GM19043 (cell line): ENCODE measurements at regions not wholly inside any gene's neighbourhood (a gene's known extent, or its start where the extent isn't known, plus 50 kb on each side); places are given as distances from the start of the nearest gene placed in this dataset.
"Not testable (repeated sequence)": the region's sequence is repeated elsewhere in the genome, so short reads cannot be mapped to it uniquely, and the experiment has no call there.

Experiments
- ATAC-seq: cut with Tn5 transposase; IDR thresholded peaks from one replicate; pipeline ENCODE4 v1.9.1; 2021; ENCODE audit warnings: low read depth; ENCODE audit not compliant: unreplicated experiment

DNA sequence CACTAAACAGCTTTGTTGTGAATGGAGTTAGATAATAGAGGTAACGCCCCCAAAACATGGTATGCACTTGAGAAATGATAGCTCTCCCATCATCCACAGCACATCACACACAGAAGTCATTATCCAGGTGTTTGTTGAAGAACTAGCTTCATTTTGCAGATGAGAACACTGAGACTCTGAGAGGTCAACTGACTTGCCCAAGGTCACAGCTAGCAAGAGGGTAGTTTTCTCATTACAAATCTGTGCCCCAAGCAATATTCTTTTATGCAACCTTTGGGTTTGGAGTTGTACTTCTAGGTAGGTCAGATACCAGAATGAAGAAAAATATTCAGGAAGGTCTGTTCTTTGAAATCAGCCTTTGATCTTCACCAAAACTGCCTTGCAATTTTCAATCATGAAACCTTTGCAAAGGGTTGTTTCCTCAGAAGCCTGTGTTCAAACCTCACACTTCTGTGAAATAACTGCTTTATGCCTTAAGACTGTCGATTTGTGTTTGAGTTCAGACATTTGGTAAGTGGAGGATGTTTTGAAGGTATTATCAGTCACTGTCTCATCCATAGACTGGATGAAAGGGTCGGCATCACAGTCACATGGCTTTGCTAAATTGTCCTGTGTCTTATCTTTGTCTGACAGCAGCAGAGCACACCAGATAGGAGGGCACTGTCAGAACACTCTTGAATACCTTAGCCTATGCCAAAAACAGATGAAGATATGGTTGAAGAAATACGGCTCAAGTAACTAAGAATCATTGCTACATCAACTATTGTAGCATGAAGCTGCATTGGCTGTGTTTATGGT lies 233.2 kb upstream of the BTG1 start:
- ATAC-seq, result no peak

DNA sequence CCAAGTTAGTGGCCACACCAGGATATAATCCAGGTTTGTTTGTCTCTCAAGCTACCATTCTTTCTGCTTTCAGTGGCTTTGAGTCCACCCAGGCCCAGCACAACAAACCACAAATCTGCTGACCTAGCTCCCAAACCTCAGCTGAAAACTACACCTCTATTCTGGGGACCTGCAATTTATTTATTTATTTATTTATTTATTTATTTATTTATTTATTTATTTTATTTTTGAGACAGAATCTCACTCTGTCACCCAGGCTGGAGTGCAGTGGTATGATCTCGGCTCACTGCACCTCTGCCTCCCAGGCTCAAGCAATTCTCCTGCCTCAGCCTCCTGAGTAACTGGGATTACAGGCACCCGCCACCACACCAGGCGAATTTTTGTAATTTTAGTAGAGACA lies 229.9 kb upstream of the BTG1 start:
- not testable (repeated sequence) for ATAC-seq

DNA sequence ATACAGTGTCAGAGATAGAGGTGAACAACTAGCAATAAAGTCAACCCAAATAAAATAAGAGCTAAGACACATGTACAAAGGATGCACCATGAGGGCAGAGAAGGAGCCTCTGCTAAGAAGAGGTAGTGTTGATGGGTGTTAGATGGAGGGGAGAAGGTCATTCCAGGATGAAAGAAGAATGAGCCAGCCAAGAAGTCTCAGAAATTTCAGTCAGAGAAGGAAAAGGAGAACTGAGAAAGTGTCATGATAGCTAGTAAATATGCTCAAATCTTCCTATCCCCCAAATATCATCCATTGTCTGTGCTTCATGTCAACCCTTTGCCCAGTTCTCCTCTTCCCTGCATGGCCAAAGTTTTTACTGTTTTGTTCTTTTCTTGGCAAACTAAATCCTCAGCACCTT lies 225.2 kb upstream of the BTG1 start:
- ATAC-seq, result no peak

DNA sequence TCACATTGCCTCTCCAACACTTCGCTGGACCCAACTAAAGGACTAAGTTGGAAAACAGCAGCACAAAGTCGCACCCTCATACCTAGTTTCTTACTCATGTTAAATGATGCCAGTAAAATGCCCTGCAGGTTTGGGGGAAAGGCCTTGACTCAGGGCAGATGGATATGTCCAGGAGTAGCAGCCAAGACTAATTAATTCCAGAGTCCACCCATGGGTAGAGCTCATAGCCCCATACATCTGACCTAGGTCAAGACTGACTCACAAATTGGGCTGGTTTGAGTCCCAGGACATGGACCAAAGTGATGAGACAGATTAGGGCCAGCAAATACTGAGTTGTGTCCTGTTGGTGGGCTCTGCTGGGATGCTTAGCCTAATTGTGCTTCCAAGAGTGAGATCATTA lies 224.0 kb upstream of the BTG1 start:
- no peak for ATAC-seq

- no peak for ATAC-seq
Measured at GRCh38 chr12:92369056-92369455, 223.4 kb upstream of the BTG1 start.

- ATAC-seq, result no peak
Measured at GRCh38 chr12:92365836-92366235, 220.2 kb upstream of the BTG1 start.

- ATAC-seq, result no peak
Measured at GRCh38 chr12:92365333-92365732, 219.7 kb upstream of the BTG1 start.

GRCh38 chr12:92363295-92364146 lies 217.9 kb upstream of the BTG1 start:
- ATAC-seq, result peak; percentile 56

- peak; percentile 51 for ATAC-seq
Measured at GRCh38 chr12:92362785-92363184, 217.1 kb upstream of the BTG1 start.

DNA sequence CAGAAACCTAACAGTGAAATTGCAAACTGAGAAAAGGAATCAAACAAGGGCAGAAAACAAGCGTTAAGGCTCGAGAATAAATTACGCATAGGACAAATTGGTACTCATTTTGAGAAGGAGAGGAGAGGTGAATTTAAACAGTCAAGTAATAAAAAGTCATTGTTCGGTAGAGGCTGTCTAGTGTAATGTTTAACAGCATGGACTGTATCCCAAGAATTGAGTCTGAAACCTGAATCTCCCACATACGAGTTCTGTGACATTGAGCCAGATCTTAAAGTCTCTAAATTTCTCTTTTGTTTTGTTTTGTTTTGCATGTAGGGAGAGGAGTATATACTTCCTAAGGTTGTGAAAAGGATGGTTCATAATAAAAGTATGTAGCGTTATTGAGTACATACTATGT lies 216.5 kb upstream of the BTG1 start:
- no peak for ATAC-seq

GRCh38 chr12:92360543-92360942 lies 214.9 kb upstream of the BTG1 start:
- no peak for ATAC-seq

- no peak for ATAC-seq
Measured at GRCh38 chr12:92359581-92360209, 214.0 kb upstream of the BTG1 start.

DNA sequence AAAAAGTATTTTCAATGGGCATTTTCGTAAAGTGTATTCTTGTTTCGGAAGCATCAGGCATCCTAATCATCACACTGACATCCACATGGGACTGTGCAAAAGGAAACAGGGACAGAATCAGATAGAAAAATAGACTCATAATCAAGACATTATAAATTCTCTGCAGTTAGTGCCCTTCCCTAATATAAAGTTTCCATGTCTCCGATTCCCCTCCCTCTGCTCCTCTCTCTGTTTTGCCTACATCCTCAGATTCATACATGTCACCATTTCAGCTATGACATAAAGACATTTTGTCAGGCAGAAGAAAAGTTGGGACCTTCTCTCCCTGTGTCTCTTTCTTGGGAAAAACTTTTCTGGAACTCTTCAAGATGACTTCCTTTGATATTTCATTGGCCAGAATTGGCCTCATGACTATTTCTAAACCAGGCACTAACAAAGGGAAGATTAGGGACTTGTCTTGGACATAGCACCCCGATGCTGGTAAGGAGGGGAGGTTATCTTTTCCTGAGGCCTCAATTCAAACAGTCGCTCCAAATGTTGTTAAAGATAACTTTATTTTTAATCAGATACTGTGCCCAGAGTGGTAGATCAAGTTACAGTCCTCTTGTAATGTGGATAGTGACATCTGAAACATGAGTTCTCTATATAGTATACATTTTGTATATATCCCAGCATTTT lies 212.1 kb upstream of the BTG1 start:
- no peak for ATAC-seq

DNA sequence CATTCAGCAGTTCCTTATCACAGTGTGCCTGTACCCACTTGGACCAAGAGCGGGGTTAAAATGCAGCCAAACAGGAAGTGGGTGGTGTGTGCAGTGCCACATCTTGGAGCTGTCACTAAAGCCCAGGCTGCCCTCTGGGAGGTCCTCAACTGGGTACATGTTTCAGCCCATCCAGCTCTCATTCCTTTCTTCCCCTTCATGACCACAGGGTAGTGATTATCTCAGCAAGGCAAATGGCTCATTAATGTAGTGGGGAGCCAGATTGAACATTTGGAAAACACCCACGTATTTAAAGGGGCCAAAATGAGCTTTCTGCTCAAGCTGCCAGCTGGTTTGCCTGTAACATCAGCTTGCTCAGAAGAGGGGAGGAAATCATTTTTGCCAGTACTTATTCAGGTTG lies 210.8 kb upstream of the BTG1 start:
- no peak for ATAC-seq

GRCh38 chr12:92349635-92350034 lies 204.0 kb upstream of the BTG1 start:
- ATAC-seq, result no peak

GRCh38 chr12:92342574-92342973 lies 196.9 kb upstream of the BTG1 start:
- no peak for ATAC-seq

DNA sequence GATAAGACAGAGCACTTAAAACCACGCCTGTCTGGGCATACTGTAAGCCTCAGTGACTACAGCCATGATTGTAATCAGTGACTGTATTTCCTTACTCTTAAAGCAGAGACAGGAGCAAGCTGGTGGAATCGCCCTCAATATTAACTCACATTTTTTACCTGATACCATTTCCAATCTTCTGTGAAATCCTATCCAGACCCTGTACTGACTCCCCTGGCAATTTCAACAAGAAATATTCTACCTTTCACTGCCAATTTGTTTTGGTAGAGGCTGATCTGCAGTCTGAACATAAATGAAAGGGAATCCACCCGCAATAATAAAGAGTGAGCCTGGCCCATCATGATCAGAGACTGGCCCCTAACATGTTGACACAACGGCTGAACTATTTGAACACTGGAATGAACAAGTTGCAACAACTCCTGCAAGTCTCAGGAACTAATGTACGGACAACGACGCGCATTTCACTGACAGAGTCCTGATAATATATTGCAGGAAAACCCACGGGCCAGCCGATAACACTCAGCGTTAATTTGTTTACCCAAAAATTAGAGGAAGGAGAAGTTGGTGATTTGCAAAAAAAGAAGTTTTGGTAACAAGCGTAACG lies 195.5 kb upstream of the BTG1 start:
- ATAC-seq, result no peak

GRCh38 chr12:92340441-92341064 lies 194.9 kb upstream of the BTG1 start:
- no peak for ATAC-seq

DNA sequence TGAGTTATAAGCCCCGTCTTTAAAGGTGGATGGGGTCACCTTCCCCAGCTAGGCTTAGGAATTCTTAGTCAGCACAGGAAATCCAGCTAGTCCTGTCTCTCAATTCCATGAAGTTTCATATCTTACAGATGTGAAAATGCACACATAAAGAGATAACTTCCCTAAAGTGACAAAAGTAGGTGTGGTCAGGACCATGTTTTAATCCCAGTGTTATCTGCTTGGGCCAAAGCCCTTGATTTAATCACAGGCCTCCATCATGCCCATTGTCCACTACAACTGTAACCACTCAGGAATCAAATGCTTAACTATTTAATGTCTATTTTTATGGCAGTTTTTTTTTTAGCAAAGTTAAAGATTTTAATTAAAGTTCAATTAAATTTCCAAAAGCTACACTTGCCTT lies 194.4 kb upstream of the BTG1 start:
- no peak for ATAC-seq

- ATAC-seq, result no peak
Measured at GRCh38 chr12:92339198-92339821, 193.7 kb upstream of the BTG1 start.
